ENCODE measurements at regions not wholly inside any gene's neighbourhood (a gene's known extent, or its start where the extent isn't known, plus 50 kb on each side); places are given as distances from the start of the nearest gene placed in this dataset.
"Not testable (repeated sequence)": the region's sequence is repeated elsewhere in the genome, so short reads cannot be mapped to it uniquely, and the experiment has no call there.

DNA sequence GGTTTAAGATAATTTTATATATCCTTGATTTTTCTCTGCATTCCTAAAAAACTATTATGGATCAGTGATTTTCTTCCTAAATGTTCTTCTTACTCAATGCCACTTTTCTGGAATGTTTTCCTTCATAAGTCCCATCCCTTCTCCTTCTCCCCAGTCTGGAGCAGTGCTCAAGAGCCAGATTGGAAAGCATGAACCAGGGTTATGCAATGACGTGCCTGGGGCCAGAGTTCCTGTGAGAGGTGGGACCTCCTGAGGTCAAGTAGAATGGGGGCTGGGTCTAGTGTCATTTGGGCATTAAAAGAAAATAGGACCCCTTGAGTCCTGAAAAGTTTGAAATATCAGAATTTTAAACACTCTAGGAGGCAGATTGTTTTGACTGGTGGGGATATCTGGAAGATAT is 132.0 kb upstream of the NPY start:
- TF ChIP-seq, protein P1, sequence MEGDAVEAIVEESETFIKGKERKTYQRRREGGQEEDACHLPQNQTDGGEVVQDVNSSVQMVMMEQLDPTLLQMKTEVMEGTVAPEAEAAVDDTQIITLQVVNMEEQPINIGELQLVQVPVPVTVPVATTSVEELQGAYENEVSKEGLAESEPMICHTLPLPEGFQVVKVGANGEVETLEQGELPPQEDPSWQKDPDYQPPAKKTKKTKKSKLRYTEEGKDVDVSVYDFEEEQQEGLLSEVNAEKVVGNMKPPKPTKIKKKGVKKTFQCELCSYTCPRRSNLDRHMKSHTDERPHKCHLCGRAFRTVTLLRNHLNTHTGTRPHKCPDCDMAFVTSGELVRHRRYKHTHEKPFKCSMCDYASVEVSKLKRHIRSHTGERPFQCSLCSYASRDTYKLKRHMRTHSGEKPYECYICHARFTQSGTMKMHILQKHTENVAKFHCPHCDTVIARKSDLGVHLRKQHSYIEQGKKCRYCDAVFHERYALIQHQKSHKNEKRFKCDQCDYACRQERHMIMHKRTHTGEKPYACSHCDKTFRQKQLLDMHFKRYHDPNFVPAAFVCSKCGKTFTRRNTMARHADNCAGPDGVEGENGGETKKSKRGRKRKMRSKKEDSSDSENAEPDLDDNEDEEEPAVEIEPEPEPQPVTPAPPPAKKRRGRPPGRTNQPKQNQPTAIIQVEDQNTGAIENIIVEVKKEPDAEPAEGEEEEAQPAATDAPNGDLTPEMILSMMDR (IDR thresholded peaks at IDR 0.05; ENCODE audit: borderline replicate concordance, insufficient read depth, low read depth, low read length) = no peak
- no peak overlapping the region for H3K4me3 ChIP-seq (ENCODE audit: low read depth, low read length)

DNA sequence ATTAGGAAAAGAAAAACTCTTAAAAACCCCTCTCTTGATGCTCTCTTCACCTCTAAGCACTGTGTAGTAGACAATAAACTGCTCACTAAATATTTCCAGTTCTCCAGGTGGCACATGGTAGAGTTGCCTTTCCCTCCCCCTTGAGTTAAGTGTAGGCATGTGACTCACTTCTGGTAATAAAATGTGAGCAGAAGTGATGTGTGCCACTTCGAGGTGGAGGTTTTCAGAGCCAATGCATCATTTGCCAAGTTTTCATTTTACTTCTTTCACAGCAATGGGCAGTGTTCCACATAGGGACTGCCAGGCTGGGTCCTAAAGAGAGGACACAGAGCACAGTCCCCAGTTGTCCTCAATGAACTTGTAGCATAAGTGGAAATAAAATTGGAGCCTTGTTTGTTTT is 131.6 kb upstream of the NPY start:
- TF ChIP-seq, protein P1 (IDR thresholded peaks at IDR 0.05; ENCODE audit: borderline replicate concordance, insufficient read depth, low read depth, low read length) = no peak
- H3K4me3 ChIP-seq (ENCODE audit: low read depth, low read length) = no peak overlapping the region

DNA sequence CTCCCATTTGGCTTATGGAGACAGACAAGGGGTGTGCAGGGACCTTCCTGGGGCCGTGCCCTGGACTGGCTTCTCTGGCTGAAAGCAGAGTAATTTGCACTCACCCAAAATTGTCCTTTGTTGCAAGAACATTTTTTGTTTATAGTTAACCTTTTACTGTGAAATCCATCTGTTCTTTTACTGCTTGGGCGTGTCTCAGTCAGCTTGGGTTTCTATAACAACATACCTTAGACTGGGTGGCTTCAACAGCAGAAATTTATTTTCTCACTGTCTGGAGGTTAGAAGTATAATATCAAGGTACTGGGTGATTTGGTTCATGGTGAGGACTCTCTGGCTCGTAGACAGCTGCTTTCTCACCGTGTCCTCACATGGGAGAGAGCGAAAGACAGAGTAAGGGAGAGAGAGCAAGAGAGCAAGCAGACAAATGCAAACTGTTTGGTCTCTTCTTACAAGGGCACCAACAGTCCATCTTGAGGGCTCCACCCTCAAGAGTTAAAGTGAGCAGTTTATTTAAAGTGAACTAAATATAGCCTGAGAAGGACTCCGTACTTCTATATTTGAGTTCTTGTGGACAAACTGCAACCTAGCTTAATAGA is 131.0 kb upstream of the NPY start:
- TF ChIP-seq, protein P1 (IDR thresholded peaks at IDR 0.05; ENCODE audit: borderline replicate concordance, insufficient read depth, low read depth, low read length) = no peak
- no peak overlapping the region for H3K4me3 ChIP-seq (ENCODE audit: low read depth, low read length)

DNA sequence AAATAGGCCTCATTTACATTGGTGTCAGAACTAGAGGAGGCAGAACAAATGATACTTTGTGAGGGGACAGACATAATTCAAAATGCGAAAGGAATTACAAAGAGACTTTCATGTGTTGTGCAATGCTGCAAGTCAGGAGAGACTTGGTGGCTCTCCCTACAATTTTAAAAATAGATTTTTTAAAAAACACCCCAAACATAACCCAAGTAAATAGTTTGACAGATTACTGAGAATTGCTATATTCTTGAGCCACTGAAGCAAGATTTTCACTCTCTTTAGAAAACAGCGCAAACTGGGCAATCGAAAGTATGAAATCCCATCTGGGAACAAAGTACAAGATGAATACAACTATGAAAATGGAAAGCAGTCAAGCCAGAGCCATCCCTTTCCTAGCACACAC is 126.3 kb upstream of the NPY start:
- no peak overlapping the region for H3K4me3 ChIP-seq (ENCODE audit: low read depth, low read length)
- TF ChIP-seq, protein P1 (IDR thresholded peaks at IDR 0.05; ENCODE audit: borderline replicate concordance, insufficient read depth, low read depth, low read length) = no peak

DNA sequence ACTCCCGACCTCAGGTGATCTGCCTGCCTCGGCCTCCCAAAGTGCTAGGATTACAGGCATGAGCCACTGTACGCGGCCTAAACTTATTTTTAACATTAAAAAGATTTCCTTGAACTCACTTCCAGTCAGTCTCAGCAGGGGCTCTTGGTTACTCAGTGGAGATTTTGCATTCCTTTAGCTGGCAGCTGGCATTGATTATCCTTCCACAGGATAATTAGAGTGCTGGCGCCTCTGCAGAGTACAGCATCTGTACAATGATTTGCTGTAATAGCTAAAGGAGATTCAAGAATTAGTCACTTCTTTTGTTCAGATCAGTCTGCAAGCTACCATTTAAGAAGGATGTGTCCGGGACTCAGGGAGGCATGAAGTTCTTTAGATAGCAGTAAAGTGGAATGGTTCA is 125.0 kb upstream of the NPY start:
- TF ChIP-seq, protein P1 (IDR thresholded peaks at IDR 0.05; ENCODE audit: borderline replicate concordance, insufficient read depth, low read depth, low read length) = no peak
- no peak overlapping the region for H3K4me3 ChIP-seq (ENCODE audit: low read depth, low read length)

DNA sequence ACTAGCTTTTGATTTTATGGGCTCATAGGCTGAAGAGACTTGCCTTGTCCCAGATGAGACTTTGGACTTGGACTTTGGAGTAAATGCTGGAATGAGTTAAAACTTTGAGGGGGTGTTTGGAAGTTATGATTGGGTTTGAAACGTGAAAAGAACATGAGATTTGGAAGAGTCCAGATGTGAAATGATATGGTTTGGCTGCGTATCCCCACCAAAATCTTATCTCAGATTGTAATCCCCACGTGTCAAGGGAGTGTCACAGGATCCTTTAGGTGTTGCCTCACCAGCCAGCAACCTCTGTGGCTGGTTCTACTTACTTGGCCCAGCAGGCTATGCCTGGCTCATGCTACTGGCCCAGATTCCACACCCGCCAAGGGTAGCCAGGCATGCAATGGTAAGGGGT is 119.6 kb upstream of the NPY start:
- no peak overlapping the region for H3K4me3 ChIP-seq (ENCODE audit: low read depth, low read length)
- TF ChIP-seq, protein P1 (IDR thresholded peaks at IDR 0.05; ENCODE audit: borderline replicate concordance, insufficient read depth, low read depth, low read length) = no peak

DNA sequence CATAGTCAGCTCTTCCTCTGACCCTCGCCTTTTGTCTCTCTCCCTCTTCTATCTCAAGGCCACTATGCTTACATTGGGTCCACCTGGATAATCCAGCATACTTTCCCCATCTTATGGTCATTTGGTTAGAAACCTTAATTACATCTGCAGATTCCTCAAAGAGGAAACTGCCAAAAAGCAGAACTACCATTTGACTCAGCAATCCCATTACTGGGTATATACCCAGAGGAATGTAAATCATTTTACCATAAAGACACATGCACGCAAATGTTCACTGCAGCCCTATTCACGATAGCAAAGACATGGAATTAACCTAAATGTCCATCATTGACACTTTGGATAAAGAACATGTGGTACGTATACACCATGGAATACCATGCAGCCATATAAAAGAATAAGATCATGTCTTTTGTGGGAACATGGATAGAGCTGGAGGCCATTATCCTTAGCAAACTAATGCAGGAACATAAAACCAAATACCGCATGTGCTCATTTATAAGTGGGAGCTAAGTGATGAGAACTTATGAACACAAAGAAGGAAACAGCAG is 114.8 kb upstream of the NPY start:
- TF ChIP-seq, protein P1 (IDR thresholded peaks at IDR 0.05; ENCODE audit: borderline replicate concordance, insufficient read depth, low read depth, low read length) = no peak
- H3K4me3 ChIP-seq (ENCODE audit: low read depth, low read length) = no peak overlapping the region

DNA sequence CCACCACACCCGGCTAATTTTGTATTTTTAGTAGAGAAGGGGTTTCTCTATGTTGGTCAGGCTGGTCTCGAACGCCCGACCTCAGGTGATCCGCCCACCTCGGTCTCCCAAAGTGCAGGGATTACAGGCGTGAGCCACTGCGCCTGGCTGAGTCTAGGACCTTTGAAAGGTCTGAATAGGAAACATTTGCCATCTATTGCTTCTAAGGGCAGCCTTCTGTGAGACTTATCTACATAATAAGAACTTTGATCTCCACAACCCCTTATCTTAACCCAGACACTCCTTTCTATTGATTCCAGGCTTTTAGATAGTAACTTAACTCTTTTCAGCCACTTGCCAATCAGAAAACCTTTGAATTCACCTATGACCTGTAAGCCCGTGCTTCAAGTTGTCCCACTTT is 112.0 kb upstream of the NPY start:
- not testable (repeated sequence) for H3K4me3 ChIP-seq (ENCODE audit: low read depth, low read length)
